ENCODE measurements at regions not wholly inside any gene's neighbourhood (a gene's known extent, or its start where the extent isn't known, plus 50 kb on each side); places are given as distances from the start of the nearest gene placed in this dataset.
"Not testable (repeated sequence)": the region's sequence is repeated elsewhere in the genome, so short reads cannot be mapped to it uniquely, and the experiment has no call there.

DNA sequence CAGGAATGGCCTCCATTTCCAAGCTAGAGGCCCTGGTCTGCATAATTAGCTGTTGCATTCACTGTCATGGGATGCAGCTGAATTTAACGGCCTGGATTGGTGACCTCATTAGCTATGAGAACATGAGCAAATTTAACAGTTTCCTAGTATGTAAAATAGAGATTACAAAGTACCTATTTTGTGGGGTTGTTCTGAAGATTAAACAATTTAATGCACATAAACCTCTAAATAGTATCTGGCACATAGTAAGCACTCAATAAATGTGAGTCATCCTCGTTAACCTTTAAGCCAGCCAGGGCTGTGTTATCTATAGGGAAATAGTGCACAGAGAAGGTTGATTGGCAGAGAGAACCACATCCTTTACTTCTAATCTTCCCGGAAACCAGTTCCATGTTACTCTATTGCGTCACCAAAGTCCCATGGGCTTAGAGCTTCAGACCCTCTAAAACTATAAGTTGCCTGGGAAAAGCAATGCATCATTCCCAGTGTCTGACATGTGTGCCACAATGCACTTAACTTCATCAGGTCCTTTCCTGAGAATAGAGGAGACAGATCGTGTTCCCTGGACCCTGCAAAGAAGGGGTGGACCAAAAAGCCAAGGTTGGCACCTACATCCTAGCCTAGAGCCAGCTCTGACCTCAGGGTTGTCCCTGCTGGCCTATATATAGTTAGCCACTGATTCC is 196.5 kb downstream of the LNPK start:
- Mint-ChIP-seq H3K27ac (ENCODE audit: unreplicated experiment) (no peak overlapping the region), H3K27me3 (ENCODE audit: unreplicated experiment) (peaks cover 6% of the 10 kb centered on the region), H3K4me1 (ENCODE audit: unreplicated experiment) (no peaks in the 10 kb centered on the region)

DNA sequence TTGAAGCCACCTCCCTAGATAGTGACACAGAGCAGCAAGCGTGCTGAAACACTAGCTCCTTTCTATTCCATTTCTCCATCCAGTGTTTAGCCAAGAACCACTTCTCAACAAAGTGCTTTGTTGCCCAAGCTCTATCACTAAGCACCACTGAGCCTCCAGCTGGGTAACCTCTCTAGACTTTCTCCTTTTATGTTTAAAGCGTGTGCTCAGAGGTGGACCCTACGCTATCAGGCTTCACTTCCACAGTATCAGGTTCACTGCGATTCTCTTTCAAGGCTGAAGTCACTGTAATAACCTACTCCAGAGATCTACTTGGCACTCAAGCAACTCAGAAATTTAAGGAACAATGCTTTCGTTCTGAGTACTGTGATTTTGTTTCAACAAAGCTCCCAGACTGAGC is 197.9 kb downstream of the LNPK start:
- Mint-ChIP-seq H3K9me3 (ENCODE audit: unreplicated experiment) (no peaks in the 10 kb centered on the region), H3K4me3 (ENCODE audit: unreplicated experiment) (no peak overlapping the region), H3K36me3 (ENCODE audit: unreplicated experiment) (no peaks in the 10 kb centered on the region), H3K4me1 (ENCODE audit: unreplicated experiment) (no peaks in the 10 kb centered on the region), H3K27ac (ENCODE audit: unreplicated experiment) (no peak overlapping the region), H3K27me3 (ENCODE audit: unreplicated experiment) (peaks cover 6% of the 10 kb centered on the region)
- no peak for DNase-seq (ENCODE audit: extremely low spot score, unreplicated experiment)
- TF ChIP-seq, protein P1, sequence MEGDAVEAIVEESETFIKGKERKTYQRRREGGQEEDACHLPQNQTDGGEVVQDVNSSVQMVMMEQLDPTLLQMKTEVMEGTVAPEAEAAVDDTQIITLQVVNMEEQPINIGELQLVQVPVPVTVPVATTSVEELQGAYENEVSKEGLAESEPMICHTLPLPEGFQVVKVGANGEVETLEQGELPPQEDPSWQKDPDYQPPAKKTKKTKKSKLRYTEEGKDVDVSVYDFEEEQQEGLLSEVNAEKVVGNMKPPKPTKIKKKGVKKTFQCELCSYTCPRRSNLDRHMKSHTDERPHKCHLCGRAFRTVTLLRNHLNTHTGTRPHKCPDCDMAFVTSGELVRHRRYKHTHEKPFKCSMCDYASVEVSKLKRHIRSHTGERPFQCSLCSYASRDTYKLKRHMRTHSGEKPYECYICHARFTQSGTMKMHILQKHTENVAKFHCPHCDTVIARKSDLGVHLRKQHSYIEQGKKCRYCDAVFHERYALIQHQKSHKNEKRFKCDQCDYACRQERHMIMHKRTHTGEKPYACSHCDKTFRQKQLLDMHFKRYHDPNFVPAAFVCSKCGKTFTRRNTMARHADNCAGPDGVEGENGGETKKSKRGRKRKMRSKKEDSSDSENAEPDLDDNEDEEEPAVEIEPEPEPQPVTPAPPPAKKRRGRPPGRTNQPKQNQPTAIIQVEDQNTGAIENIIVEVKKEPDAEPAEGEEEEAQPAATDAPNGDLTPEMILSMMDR (IDR thresholded peaks at IDR 0.05), result no peak

More for the DNA sequence above, 196.5 kb downstream of the LNPK start:
- no peak overlapping the region for H3K4me3 Mint-ChIP-seq (ENCODE audit: unreplicated experiment)
- DNase-seq (ENCODE audit: extremely low spot score, unreplicated experiment), result no peak
- no peaks in the 10 kb centered on the region for H3K9me3 Mint-ChIP-seq (ENCODE audit: unreplicated experiment)
- TF ChIP-seq, protein P1 (IDR thresholded peaks at IDR 0.05), result no peak
- H3K36me3 Mint-ChIP-seq (ENCODE audit: unreplicated experiment), result no peaks in the 10 kb centered on the region

DNA sequence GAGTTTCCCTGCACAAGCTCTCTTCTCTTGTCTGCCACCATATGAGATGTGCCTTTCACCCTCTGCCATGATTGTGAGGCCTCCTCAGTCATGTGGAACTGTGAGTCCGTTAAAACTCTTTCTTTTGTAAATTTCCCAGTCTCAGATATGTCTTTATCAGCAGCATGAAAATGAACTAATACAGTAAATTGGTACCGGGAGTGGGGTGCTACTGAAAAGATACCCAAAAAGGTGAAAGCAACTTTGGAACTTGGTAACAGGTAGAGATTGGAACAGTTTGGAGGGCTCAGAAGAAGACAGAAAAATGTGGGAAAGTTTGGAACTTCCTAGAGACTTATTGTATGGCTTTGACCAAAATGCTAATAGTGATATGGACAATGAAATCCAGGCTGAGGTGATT is 205.6 kb downstream of the LNPK start:
- H3K9me3 Mint-ChIP-seq (ENCODE audit: unreplicated experiment), result peaks cover 24% of the 10 kb centered on the region
- DNase-seq (ENCODE audit: extremely low spot score, unreplicated experiment); H3K36me3 Mint-ChIP-seq (ENCODE audit: unreplicated experiment); H3K27me3 Mint-ChIP-seq (ENCODE audit: unreplicated experiment); H3K4me1 Mint-ChIP-seq (ENCODE audit: unreplicated experiment); H3K27ac Mint-ChIP-seq (ENCODE audit: unreplicated experiment); H3K4me3 Mint-ChIP-seq (ENCODE audit: unreplicated experiment): not testable (repeated sequence)

DNA sequence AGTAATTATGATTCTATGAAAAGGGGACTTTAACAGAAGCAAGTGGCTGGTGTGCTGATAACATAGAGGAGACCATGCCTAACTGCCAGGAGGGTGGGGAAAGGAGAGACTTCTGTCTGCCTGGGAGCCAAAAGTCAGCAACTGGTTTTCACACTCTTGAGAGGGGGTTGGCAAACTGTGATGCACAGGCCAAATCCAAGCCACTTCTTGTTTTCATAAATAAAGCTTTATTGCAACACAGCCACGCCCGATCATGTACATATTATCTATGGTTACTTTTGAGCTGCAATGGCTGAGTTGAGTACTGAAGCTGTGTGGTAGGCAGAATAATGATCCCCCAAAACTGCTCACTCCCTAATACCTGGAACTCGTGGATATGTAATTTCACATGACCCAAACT is 208.4 kb downstream of the LNPK start:
- H3K9me3 Mint-ChIP-seq (ENCODE audit: unreplicated experiment), result peaks cover 24% of the 10 kb centered on the region
- TF ChIP-seq, protein P1 (IDR thresholded peaks at IDR 0.05), result no peak
- H3K27ac Mint-ChIP-seq (ENCODE audit: unreplicated experiment), result no peak overlapping the region
- no peak overlapping the region for H3K4me3 Mint-ChIP-seq (ENCODE audit: unreplicated experiment)
- H3K27me3 Mint-ChIP-seq (ENCODE audit: unreplicated experiment), result no peaks in the 10 kb centered on the region
- DNase-seq (ENCODE audit: extremely low spot score, unreplicated experiment), result no peak
- no peaks in the 10 kb centered on the region for H3K36me3 Mint-ChIP-seq (ENCODE audit: unreplicated experiment)
- H3K4me1 Mint-ChIP-seq (ENCODE audit: unreplicated experiment), result no peaks in the 10 kb centered on the region

DNA sequence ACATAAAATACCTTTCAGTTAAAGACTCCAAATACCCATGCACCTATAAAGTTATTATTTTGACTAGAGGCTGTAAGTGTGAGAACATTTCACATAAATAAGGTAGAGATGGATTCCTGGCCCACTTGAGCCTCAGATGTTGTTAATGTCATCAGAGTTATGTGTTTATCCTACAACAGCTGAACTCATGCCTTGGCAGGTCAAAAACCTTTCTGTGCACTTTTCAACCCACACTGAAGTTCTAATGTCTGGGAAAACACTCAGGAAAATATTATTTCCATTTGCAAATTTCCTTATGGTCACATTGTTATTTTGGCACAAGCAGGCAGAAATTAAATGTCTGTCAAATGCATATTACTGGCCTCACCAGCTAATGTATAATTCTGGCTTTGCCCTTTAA is 209.2 kb downstream of the LNPK start:
- no peak overlapping the region for H3K4me3 Mint-ChIP-seq (ENCODE audit: unreplicated experiment)
- H3K27ac Mint-ChIP-seq (ENCODE audit: unreplicated experiment), result no peak overlapping the region
- no peaks in the 10 kb centered on the region for H3K36me3 Mint-ChIP-seq (ENCODE audit: unreplicated experiment)
- peaks cover 23% of the 10 kb centered on the region for H3K9me3 Mint-ChIP-seq (ENCODE audit: unreplicated experiment)
- TF ChIP-seq, protein P1 (IDR thresholded peaks at IDR 0.05), result no peak
- H3K4me1 Mint-ChIP-seq (ENCODE audit: unreplicated experiment), result no peaks in the 10 kb centered on the region
- no peak for DNase-seq (ENCODE audit: extremely low spot score, unreplicated experiment)
- H3K27me3 Mint-ChIP-seq (ENCODE audit: unreplicated experiment), result no peaks in the 10 kb centered on the region

Data from osteocyte (in vitro differentiated cells).